ENCODE measurements at regions not wholly inside any gene's neighbourhood (a gene's known extent, or its start where the extent isn't known, plus 50 kb on each side); places are given as distances from the start of the nearest gene placed in this dataset.
A peak's percentile ranks its signal among the peaks of the same experiment; 100 is the strongest.

DNA sequence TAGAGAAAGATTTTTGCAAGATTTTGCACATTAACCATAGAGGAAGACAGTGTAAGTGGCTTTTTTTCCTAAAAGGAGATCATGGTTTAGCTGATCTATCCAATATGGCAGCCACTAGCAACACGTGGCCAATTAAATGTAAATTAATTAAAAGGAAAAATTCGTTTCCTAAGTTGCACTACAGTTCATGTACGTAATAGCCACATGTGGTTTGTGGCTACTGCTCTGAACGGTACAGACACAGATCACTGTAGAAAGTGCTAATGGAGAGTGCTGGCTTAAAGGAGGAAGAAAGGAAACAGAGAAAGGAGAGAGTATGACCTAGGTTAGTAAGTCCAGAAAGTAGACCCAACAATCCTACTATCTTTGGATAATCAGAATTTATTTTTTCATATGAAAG, 170.8 kb downstream of the SIPA1L2 start:
- ChIA-PET CTCF (no interaction called here), POLR2A (no interaction called here)
- peak overlapping the region in 2 of 7 donors; percentile 0 to 2 for H3K4me3 Mint-ChIP-seq
- peaks cover 0 to 3% (median 0%) of the 10 kb centered on the region in 3 donors for H3K36me3 Mint-ChIP-seq
- H3K9me3 ChIP-seq (ENCODE audit: low read length), result no peaks in the 10 kb centered on the region
- no peaks in the 10 kb centered on the region for H3K27me3 ChIP-seq (ENCODE audit: insufficient read depth, low read length, poor library complexity, severe bottlenecking)
- H3K9me3 Mint-ChIP-seq, result no peaks in the 10 kb centered on the region
- DNase-seq, result peak in 1 of 5 donors; percentile 21
- peaks cover 6% of the 10 kb centered on the region for H3K4me1 ChIP-seq (ENCODE audit: insufficient read depth, low read length)
- H3K27ac ChIP-seq (ENCODE audit: low read depth, low read length), result no peak overlapping the region
- peaks cover 0 to 3% of the 10 kb centered on the region in 2 donors for H3K27me3 Mint-ChIP-seq
- H3K4me3 ChIP-seq (ENCODE audit: low read length), result no peak overlapping the region
- H3K4me1 Mint-ChIP-seq, result peaks cover 28 to 34% (median 30%) of the 10 kb centered on the region in 3 donors
- no peaks in the 10 kb centered on the region for H3K36me3 ChIP-seq (ENCODE audit: insufficient read depth, low read length)
- H3K27ac Mint-ChIP-seq, result peak overlapping the region in 4 of 8 donors; percentile 2 to 39 (median 38)

DNA sequence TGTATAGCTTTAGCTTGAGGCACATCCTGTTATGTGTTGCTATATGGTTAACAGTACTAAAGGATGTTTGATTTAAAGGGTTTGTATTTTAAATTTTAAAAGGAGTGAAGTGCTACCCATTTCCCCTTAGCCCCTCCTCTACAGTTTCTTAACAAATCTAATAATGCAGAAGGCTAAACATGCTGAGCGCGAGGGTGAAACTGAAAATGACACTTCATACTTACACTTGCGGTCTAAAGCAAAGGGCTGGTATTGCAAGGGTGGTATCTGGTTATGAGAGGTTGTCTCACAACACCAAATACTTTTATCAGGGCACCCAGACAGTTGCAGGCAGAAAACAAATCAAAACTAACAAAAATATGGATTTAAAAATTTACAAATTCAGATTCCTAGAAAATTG, 172.3 kb downstream of the SIPA1L2 start:
- Mint-ChIP-seq H3K4me3 (peak overlapping the region; percentile 12 to 78 (median 65)), H3K27ac (peak overlapping the region in 7 of 8 donors; percentile 34 to 80 (median 59)), H3K4me1 (peaks cover 28 to 34% (median 34%) of the 10 kb centered on the region in 3 donors), H3K9me3 (no peaks in the 10 kb centered on the region), H3K27me3 (peaks cover 0 to 2% of the 10 kb centered on the region in 2 donors), H3K36me3 (peaks cover 0 to 1% (median 0%) of the 10 kb centered on the region in 3 donors)
- peak in 4 of 5 donors; percentile 4 to 54 (median 23) for DNase-seq
- Histone ChIP-seq H3K27me3 (ENCODE audit: insufficient read depth, low read length, poor library complexity, severe bottlenecking) (no peaks in the 10 kb centered on the region), H3K4me3 (ENCODE audit: low read length) (no peak overlapping the region), H3K4me1 (ENCODE audit: insufficient read depth, low read length) (peaks cover 6% of the 10 kb centered on the region), H3K9me3 (ENCODE audit: low read length) (no peaks in the 10 kb centered on the region), H3K36me3 (ENCODE audit: insufficient read depth, low read length) (no peaks in the 10 kb centered on the region), H3K27ac (ENCODE audit: low read depth, low read length) (no peak overlapping the region)
- POLR2A ChIA-PET, result no interaction called here
- CTCF ChIA-PET, result interaction anchor here (1.0 kb wide), 1 partner anchor 170 kb away, joined by 3 read pairs; no protein-coding TSS in a partner anchor

DNA sequence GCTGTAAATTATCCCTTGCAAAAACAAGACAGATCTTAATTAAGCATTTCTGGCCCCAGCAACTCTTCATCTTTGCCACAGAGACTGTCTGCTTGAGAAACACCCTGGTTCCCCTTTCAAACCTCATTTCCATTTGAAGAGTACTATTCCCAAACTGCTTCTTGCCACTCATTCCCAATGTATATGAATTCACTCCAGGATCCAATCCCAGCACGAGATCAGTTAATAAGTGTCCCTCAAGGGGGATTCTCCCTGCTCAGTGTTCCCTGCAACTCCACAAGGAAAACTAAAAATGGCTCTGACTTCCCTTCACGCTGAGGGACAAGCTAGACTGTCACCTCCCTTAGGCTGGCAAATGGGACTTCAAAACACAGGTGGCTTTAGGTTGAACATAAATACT, 173.2 kb downstream of the SIPA1L2 start:
- CTCF ChIA-PET, result interaction anchor here (1.0 kb wide), 1 partner anchor 171 kb away, joined by 3 read pairs; no protein-coding TSS in a partner anchor
- Histone ChIP-seq H3K36me3 (ENCODE audit: insufficient read depth, low read length) (no peaks in the 10 kb centered on the region), H3K9me3 (ENCODE audit: low read length) (no peaks in the 10 kb centered on the region), H3K27ac (ENCODE audit: low read depth, low read length) (no peak overlapping the region), H3K4me3 (ENCODE audit: low read length) (no peak overlapping the region), H3K27me3 (ENCODE audit: insufficient read depth, low read length, poor library complexity, severe bottlenecking) (no peaks in the 10 kb centered on the region), H3K4me1 (ENCODE audit: insufficient read depth, low read length) (peaks cover 6% of the 10 kb centered on the region)
- H3K27me3 Mint-ChIP-seq, result no peaks in the 10 kb centered on the region
- DNase-seq, result no peak
- peaks cover 35 to 43% (median 41%) of the 10 kb centered on the region in 3 donors for H3K4me1 Mint-ChIP-seq
- peak overlapping the region in 1 of 7 donors; percentile 16 for H3K4me3 Mint-ChIP-seq
- H3K9me3 Mint-ChIP-seq, result no peaks in the 10 kb centered on the region
- H3K27ac Mint-ChIP-seq, result peak overlapping the region in 7 of 8 donors; percentile 23 to 82 (median 58)
- H3K36me3 Mint-ChIP-seq, result peaks cover 0 to 1% (median 0%) of the 10 kb centered on the region in 3 donors
- POLR2A ChIA-PET, result no interaction called here

DNA sequence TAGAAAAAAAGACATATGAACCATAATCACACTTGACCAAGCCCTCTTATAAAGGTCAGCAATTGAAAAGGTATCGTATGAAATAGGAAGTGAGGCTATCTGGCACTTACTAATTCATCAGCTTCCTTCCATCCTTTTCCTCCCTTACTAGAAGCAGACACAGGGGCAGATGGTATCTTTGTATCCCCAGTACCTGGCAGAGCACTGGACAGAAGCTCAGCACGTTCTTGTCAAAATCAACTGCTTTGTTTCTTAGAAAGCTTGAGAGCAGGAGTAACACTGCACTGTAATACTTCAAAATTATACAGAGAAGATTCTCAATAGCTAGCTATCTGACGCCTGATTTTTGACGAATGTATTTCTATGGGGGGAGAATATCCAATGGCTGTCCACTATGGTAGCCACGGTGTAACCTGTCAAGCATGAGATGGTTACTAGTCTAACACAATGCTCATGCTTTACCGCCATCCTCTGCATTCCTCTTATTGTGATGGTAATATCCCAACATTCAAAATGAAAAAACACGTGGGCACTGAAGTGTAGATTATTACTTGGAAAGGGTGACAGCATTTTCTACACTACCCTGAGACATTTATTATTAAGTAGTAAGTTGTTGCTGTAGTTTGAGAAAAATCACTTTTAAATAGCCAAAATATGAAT, 175.6 kb downstream of the SIPA1L2 start:
- Mint-ChIP-seq H3K4me1 (peaks cover 32 to 46% (median 35%) of the 10 kb centered on the region in 3 donors), H3K27me3 (no peaks in the 10 kb centered on the region), H3K9me3 (no peaks in the 10 kb centered on the region), H3K27ac (no peak overlapping the region), H3K4me3 (no peak overlapping the region), H3K36me3 (peaks cover 0 to 1% (median 0%) of the 10 kb centered on the region in 3 donors)
- Histone ChIP-seq H3K36me3 (ENCODE audit: insufficient read depth, low read length) (no peaks in the 10 kb centered on the region), H3K4me1 (ENCODE audit: insufficient read depth, low read length) (peaks cover 6% of the 10 kb centered on the region), H3K27ac (ENCODE audit: low read depth, low read length) (no peak overlapping the region), H3K9me3 (ENCODE audit: low read length) (no peaks in the 10 kb centered on the region), H3K27me3 (ENCODE audit: insufficient read depth, low read length, poor library complexity, severe bottlenecking) (no peaks in the 10 kb centered on the region), H3K4me3 (ENCODE audit: low read length) (no peak overlapping the region)
- CTCF ChIA-PET, result no interaction called here
- no peak for DNase-seq
- POLR2A ChIA-PET, result no interaction called here

DNA sequence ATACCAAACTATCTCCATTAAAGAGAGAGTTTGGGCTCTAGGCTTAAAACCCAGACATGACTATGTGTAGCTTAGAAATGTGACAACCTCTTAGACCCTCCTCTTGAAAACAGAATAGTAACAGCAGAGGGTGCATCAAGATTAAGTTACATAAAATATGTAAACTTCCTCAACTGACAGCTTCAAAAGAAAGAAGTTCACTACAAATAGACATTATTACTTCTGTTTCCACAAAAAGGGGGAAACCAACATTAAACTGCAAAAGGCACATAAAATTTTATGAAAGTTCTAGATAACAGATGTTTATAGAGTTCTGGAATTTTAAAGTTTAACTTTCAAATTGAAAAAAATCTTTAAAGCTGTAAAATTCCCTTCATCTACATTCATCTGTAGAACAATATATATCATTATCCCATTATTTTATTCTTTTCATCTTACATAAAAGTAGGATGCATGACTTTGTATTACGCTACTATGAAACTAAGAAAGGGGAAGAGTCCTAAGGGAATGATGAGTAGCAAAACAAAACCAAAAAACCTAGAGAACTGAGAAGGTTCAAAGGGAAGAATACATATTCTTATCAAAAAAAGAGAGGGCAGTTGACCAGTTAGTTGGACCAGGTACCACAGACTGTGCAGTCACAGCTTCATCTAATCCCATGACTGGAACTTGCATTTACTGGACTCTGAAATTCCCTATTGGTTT, 177.0 kb downstream of the SIPA1L2 start:
- Histone ChIP-seq H3K4me3 (ENCODE audit: low read length) (no peak overlapping the region), H3K27ac (ENCODE audit: low read depth, low read length) (no peak overlapping the region), H3K27me3 (ENCODE audit: insufficient read depth, low read length, poor library complexity, severe bottlenecking) (no peaks in the 10 kb centered on the region), H3K36me3 (ENCODE audit: insufficient read depth, low read length) (no peaks in the 10 kb centered on the region), H3K9me3 (ENCODE audit: low read length) (no peaks in the 10 kb centered on the region), H3K4me1 (ENCODE audit: insufficient read depth, low read length) (peaks cover under 1% of the 10 kb centered on the region)
- no peaks in the 10 kb centered on the region for H3K36me3 Mint-ChIP-seq
- DNase-seq, result no peak
- H3K4me1 Mint-ChIP-seq, result peaks cover 21 to 32% (median 23%) of the 10 kb centered on the region in 3 donors
- no peaks in the 10 kb centered on the region for H3K27me3 Mint-ChIP-seq
- POLR2A ChIA-PET, result no interaction called here
- H3K4me3 Mint-ChIP-seq, result no peak overlapping the region
- no peaks in the 10 kb centered on the region for H3K9me3 Mint-ChIP-seq
- peak overlapping the region in 1 of 8 donors; percentile 35 for H3K27ac Mint-ChIP-seq
- CTCF ChIA-PET, result no interaction called here

DNA sequence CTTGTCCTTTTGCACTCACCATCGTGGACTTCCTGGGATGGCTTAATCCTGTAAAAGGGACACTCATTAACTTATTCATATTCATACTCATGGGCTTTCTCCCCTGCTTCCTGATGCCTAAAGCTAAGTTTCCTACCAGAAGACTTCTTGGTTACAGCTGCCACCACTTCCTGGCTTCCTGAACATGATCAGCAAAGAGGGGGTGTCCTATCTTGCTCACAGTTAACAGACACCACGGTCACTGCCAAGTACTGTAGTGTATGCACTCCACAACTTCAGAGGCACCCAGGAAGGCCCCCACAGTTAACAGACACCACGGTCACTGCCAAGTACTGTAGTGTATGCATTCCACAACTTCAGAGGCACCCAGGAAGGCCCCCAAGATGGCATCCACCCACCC, 177.8 kb downstream of the SIPA1L2 start:
- POLR2A ChIA-PET, result no interaction called here
- H3K36me3 ChIP-seq (ENCODE audit: insufficient read depth, low read length), result no peaks in the 10 kb centered on the region
- Mint-ChIP-seq H3K27ac (peak overlapping the region in 2 of 8 donors; percentile 31 to 71), H3K4me3 (no peak overlapping the region), H3K4me1 (peaks cover 14 to 24% (median 15%) of the 10 kb centered on the region in 3 donors), H3K36me3 (no peaks in the 10 kb centered on the region), H3K27me3 (peaks cover 0 to 2% of the 10 kb centered on the region in 2 donors), H3K9me3 (no peaks in the 10 kb centered on the region)
- H3K9me3 ChIP-seq (ENCODE audit: low read length), result no peaks in the 10 kb centered on the region
- no peak for DNase-seq
- no peak overlapping the region for H3K4me3 ChIP-seq (ENCODE audit: low read length)
- no peaks in the 10 kb centered on the region for H3K27me3 ChIP-seq (ENCODE audit: insufficient read depth, low read length, poor library complexity, severe bottlenecking)
- H3K27ac ChIP-seq (ENCODE audit: low read depth, low read length), result no peak overlapping the region
- no peaks in the 10 kb centered on the region for H3K4me1 ChIP-seq (ENCODE audit: insufficient read depth, low read length)
- CTCF ChIA-PET, result no interaction called here

DNA sequence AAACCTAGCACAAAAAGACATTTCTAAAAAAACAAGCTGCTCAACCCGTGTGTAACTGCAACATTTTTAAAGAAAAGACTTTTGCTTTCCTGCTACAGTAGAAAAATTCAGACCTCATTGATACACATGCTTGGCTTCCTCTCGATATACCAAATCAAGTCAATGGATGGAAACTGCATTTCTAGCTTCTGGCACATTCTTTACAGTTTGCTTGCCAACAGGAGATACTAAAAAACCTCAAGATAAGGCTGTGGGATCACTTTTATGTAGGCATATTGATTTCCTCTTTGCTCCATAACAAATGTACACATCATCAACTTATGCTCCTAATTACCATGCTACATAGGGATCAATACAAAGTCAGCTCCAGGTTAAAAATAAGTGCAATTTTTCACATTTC, 178.4 kb downstream of the SIPA1L2 start:
- Histone ChIP-seq H3K4me1 (ENCODE audit: insufficient read depth, low read length) (no peaks in the 10 kb centered on the region), H3K27me3 (ENCODE audit: insufficient read depth, low read length, poor library complexity, severe bottlenecking) (no peaks in the 10 kb centered on the region), H3K36me3 (ENCODE audit: insufficient read depth, low read length) (no peaks in the 10 kb centered on the region), H3K9me3 (ENCODE audit: low read length) (no peaks in the 10 kb centered on the region), H3K27ac (ENCODE audit: low read depth, low read length) (no peak overlapping the region), H3K4me3 (ENCODE audit: low read length) (no peak overlapping the region)
- Mint-ChIP-seq H3K4me1 (peaks cover 9 to 18% (median 11%) of the 10 kb centered on the region in 3 donors), H3K27me3 (peaks cover 0 to 2% of the 10 kb centered on the region in 2 donors), H3K36me3 (no peaks in the 10 kb centered on the region), H3K4me3 (no peak overlapping the region), H3K27ac (no peak overlapping the region), H3K9me3 (no peaks in the 10 kb centered on the region)
- ChIA-PET CTCF (no interaction called here), POLR2A (no interaction called here)
- no peak for DNase-seq

DNA sequence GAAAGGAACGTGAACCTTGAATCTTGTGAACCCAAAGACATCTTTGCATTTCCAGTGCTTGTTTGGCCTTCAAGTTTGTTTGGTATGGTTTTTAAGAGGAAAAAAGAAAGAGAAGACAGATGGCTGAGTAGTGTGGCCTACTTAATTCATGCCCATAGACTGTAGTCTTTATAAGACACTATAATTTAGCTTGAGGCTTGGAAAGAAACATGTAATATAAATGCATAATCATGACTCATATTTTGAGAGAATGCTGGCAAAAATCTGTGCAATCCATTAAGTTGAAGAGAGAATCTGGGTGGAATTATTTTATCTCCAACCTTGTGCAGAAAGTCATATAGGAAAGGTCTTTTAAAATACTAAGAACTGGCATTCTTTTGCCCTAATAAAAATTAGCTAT, 179.3 kb downstream of the SIPA1L2 start:
- no peak overlapping the region for H3K27ac ChIP-seq (ENCODE audit: low read depth, low read length)
- Mint-ChIP-seq H3K9me3 (no peaks in the 10 kb centered on the region), H3K4me3 (no peak overlapping the region), H3K27me3 (peaks cover 0 to 2% of the 10 kb centered on the region in 2 donors), H3K4me1 (peaks cover 7 to 16% (median 10%) of the 10 kb centered on the region in 3 donors), H3K36me3 (no peaks in the 10 kb centered on the region), H3K27ac (no peak overlapping the region)
- CTCF ChIA-PET, result no interaction called here
- no peaks in the 10 kb centered on the region for H3K4me1 ChIP-seq (ENCODE audit: insufficient read depth, low read length)
- no peak overlapping the region for H3K4me3 ChIP-seq (ENCODE audit: low read length)
- H3K36me3 ChIP-seq (ENCODE audit: insufficient read depth, low read length), result no peaks in the 10 kb centered on the region
- DNase-seq, result no peak
- H3K9me3 ChIP-seq (ENCODE audit: low read length), result no peaks in the 10 kb centered on the region
- POLR2A ChIA-PET, result no interaction called here
- H3K27me3 ChIP-seq (ENCODE audit: insufficient read depth, low read length, poor library complexity, severe bottlenecking), result no peaks in the 10 kb centered on the region

Data from CD8-positive, alpha-beta memory T cell (primary cell).